Activated CD4-positive, alpha-beta T cell treated with anti-CD3 and anti-CD28 coated beads for 48 hours (primary cell): ENCODE measurements at regions not wholly inside any gene's neighbourhood (a gene's known extent, or its start where the extent isn't known, plus 50 kb on each side); places are given as distances from the start of the nearest gene placed in this dataset.
"Not testable (repeated sequence)": the region's sequence is repeated elsewhere in the genome, so short reads cannot be mapped to it uniquely, and the experiment has no call there.

ENCODE experiments used
- DNase-seq: peaks from one replicate; pipeline ENCODE4 v3.0.0-alpha.2; 2020

- DNase-seq: no peak
Measured at GRCh38 chr2:228507231-228507824, 325.8 kb upstream of the SPHKAP start.

- DNase-seq: no peak
Measured at GRCh38 chr2:228503731-228504130, 322.2 kb upstream of the SPHKAP start.

- no peak for DNase-seq
Measured at GRCh38 chr2:228493852-228494251, 312.4 kb upstream of the SPHKAP start.

- DNase-seq: no peak
Measured at GRCh38 chr2:228479014-228479413, 297.5 kb upstream of the SPHKAP start.

GRCh38 chr2:228474466-228474865, 293.0 kb upstream of the SPHKAP start:
- DNase-seq: no peak

GRCh38 chr2:228469721-228470120, 288.2 kb upstream of the SPHKAP start:
- DNase-seq: no peak

GRCh38 chr2:228466851-228467250, 285.4 kb upstream of the SPHKAP start:
- DNase-seq: no peak

GRCh38 chr2:228465408-228465807, 283.9 kb upstream of the SPHKAP start:
- DNase-seq: no peak

GRCh38 chr2:228458364-228458763, 276.9 kb upstream of the SPHKAP start:
- no peak for DNase-seq

- DNase-seq: no peak
Measured at GRCh38 chr2:228447266-228447915, 265.9 kb upstream of the SPHKAP start.

GRCh38 chr2:228446734-228447133, 265.2 kb upstream of the SPHKAP start:
- no peak for DNase-seq

GRCh38 chr2:228444161-228444560, 262.7 kb upstream of the SPHKAP start:
- DNase-seq: no peak

GRCh38 chr2:228433721-228434120, 252.2 kb upstream of the SPHKAP start:
- no peak for DNase-seq

GRCh38 chr2:228432116-228432515, 250.6 kb upstream of the SPHKAP start:
- DNase-seq: no peak

GRCh38 chr2:228430986-228431385, 249.5 kb upstream of the SPHKAP start:
- no peak for DNase-seq

GRCh38 chr2:228426502-228427216, 245.2 kb upstream of the SPHKAP start:
- DNase-seq: no peak

- DNase-seq: not testable (repeated sequence)
Measured at GRCh38 chr2:228425411-228426060, 244.0 kb upstream of the SPHKAP start.

- no peak for DNase-seq
Measured at GRCh38 chr2:228417956-228418355, 236.5 kb upstream of the SPHKAP start.

GRCh38 chr2:228417526-228417925, 236.0 kb upstream of the SPHKAP start:
- no peak for DNase-seq

- no peak for DNase-seq
Measured at GRCh38 chr2:228410061-228410460, 228.6 kb upstream of the SPHKAP start.

GRCh38 chr2:228409493-228409892, 228.0 kb upstream of the SPHKAP start:
- DNase-seq: no peak

GRCh38 chr2:228408529-228409227, 227.2 kb upstream of the SPHKAP start:
- DNase-seq: no peak

GRCh38 chr2:228407821-228408220, 226.3 kb upstream of the SPHKAP start:
- DNase-seq: no peak
